A673 (cell line): ENCODE measurements at regions not wholly inside any gene's neighbourhood (a gene's known extent, or its start where the extent isn't known, plus 50 kb on each side); places are given as distances from the start of the nearest gene placed in this dataset.
"Not testable (repeated sequence)": the region's sequence is repeated elsewhere in the genome, so short reads cannot be mapped to it uniquely, and the experiment has no call there.

Source experiments
- BruUV-seq: library from RNA; stranded (reverse); fragments of 400-500 nt; replicated peaks from 2 replicates; lab custom pipeline; 2021; lab: Mats Ljungman, UMichigan
- CTCF ChIA-PET: fragments of 300-600 bp; sonication (Branson Sonifier 250); formaldehyde crosslinking; loops from one replicate; lab custom pipeline; 2022; ENCODE audit warnings: antibody characterized with exemption; lab: Charles Lee
- POLR2A ChIA-PET: fragments of 300-600 bp; sonication (Branson Sonifier 250); formaldehyde crosslinking; loops from one replicate; lab custom pipeline; 2022; ENCODE audit warnings: antibody characterized with exemption; ENCODE audit not compliant: low non-redundant PET; lab: Charles Lee
- DNase-seq: peaks from one replicate; pipeline ENCODE4 v3.0.0-alpha.2; 2015; ENCODE audit warnings: low spot score
- H3K27ac ChIP-seq: fragments of 200-600 bp; sonication (generic); 2 replicates; pipeline ENCODE4 v1.5.1; 2016; ENCODE audit warnings: mixed run types, low read depth, mild to moderate bottlenecking, mixed read lengths, antibody characterized with exemption, low read length; ENCODE audit not compliant: poor library complexity, severe bottlenecking
- H3K27me3 ChIP-seq: fragments of 200-600 bp; sonication (generic); replicated peaks from 2 replicates; pipeline ENCODE4 v1.6.1; 2017; ENCODE audit warnings: mixed run types, low read depth, mild to moderate bottlenecking, mixed read lengths, antibody characterized with exemption, low read length; ENCODE audit not compliant: insufficient read depth, poor library complexity
- H3K36me3 ChIP-seq: fragments of 200-600 bp; sonication (generic); 2 replicates; pipeline ENCODE4 v1.6.1; 2016; ENCODE audit warnings: mixed run types, mild to moderate bottlenecking, mixed read lengths, antibody characterized with exemption, low read length; ENCODE audit not compliant: insufficient read depth, poor library complexity, severe bottlenecking
- H3K4me1 ChIP-seq: fragments of 200-600 bp; sonication (generic); 2 replicates; pipeline ENCODE4 v1.6.1; 2017; ENCODE audit warnings: mixed run types, mild to moderate bottlenecking, mixed read lengths, antibody characterized with exemption, low read length; ENCODE audit not compliant: insufficient read depth, poor library complexity, severe bottlenecking
- H3K4me3 ChIP-seq: fragments of 200-600 bp; sonication (generic); 2 replicates; pipeline ENCODE4 v1.5.1; 2016; ENCODE audit warnings: low read depth, mixed run types, mild to moderate bottlenecking, mixed read lengths, low read length; ENCODE audit not compliant: poor library complexity, severe bottlenecking
- H3K9me3 ChIP-seq: fragments of 200-600 bp; sonication (generic); 2 replicates; pipeline ENCODE4 v1.6.1; 2016; ENCODE audit warnings: mixed run types, low read depth, mild to moderate bottlenecking, mixed read lengths, antibody characterized with exemption, low read length; ENCODE audit not compliant: poor library complexity, severe bottlenecking
- EZH2 ChIP-seq: fragments of 200-600 bp; sonication (generic); IDR thresholded peaks from 2 replicates; pipeline ENCODE4 v1.6.1; 2017; ENCODE audit warnings: borderline replicate concordance, low read depth, mild to moderate bottlenecking, mixed read lengths, antibody characterized with exemption, low read length; ENCODE audit not compliant: poor library complexity, severe bottlenecking
- intact Hi-C: fragments of 100-400 bp; cut with micrococcal nuclease; formaldehyde crosslinking; loops from one replicate; pipeline ENCODE4 v1.10.0; 2022; ENCODE audit not compliant: unreplicated experiment
- TF ChIP-seq, protein P1 (sequence below): fragments of 300-800, 200-600 bp; sonication (generic); conservative IDR thresholded peaks from 2 replicates; pipeline ENCODE4 v1.5.1; 2017; ENCODE audit warnings: low read depth, mild to moderate bottlenecking, antibody characterized with exemption, low read length, moderate library complexity, mixed read lengths

DNA sequence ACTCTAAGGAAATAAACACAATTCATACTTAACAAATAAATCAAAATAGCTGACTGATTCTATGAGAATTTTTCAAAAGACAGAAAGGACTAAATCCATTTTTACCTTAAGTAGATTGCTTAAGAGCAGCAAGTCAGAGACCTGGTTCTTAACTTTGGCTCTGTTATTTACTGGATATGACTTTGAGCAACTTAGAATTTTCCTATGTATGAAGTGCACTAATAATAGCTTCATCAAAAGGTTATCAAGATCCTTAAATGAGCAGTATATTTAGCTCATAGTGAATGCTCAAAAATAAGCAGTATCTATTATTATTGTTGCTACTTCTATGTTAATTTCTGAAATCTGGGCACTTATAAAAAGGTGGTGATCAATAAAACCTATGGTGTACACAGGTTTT is 95.3 kb downstream of the POSTN start:
- POLR2A ChIA-PET, result no interaction called here
- no peak for DNase-seq

DNA sequence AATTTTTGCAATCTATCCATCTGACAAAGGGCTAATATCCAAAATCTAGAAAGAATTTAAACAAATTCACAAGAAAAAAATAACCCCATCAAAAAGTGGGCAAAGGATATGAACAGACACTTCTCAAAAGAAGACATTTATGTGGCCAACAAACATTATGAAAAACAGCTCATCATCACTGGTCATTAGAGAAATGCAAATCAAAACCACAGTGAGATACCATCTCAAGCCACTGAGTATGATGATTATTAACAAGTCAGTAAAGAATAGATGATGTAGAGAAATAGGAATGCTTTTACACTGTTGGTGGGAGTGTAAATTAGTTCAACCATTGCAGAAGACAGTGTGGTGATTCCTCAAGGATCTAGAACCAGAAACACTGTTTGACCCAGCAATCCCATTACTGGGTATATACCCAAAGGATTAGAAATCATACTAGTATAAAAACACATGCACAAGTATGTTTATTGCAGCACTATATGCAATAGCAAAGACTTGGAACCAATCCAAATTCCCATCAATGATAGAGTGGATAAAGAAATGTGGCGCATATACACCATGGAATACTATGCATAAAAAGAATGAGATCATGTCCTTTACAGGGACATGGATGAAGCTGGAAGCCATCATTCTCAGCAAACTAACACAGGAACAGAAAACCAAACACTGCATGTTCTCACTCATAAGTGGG is 96.1 kb downstream of the POSTN start:
- BruUV-seq, H3K36me3 ChIP-seq, H3K9me3 ChIP-seq, H3K4me1 ChIP-seq, H3K27ac ChIP-seq, POLR2A ChIA-PET, DNase-seq, H3K4me3 ChIP-seq, H3K27me3 ChIP-seq, intact Hi-C loops: not testable (repeated sequence)
- CTCF ChIA-PET, result interaction anchor here (0.6 kb wide), 1 partner anchor 86 kb away, joined by 3 read pairs; no protein-coding TSS in a partner anchor

More for the DNA sequence above, 95.3 kb downstream of the POSTN start:
- Histone ChIP-seq H3K9me3 (no peaks in the 10 kb centered on the region), H3K36me3 (no peaks in the 10 kb centered on the region), H3K27me3 (no peaks in the 10 kb centered on the region), H3K27ac (no peak overlapping the region), H3K4me1 (no peaks in the 10 kb centered on the region), H3K4me3 (no peak overlapping the region)
- CTCF ChIA-PET, result no interaction called here
- TF ChIP-seq EZH2, result no peak
- TF ChIP-seq, protein P1, sequence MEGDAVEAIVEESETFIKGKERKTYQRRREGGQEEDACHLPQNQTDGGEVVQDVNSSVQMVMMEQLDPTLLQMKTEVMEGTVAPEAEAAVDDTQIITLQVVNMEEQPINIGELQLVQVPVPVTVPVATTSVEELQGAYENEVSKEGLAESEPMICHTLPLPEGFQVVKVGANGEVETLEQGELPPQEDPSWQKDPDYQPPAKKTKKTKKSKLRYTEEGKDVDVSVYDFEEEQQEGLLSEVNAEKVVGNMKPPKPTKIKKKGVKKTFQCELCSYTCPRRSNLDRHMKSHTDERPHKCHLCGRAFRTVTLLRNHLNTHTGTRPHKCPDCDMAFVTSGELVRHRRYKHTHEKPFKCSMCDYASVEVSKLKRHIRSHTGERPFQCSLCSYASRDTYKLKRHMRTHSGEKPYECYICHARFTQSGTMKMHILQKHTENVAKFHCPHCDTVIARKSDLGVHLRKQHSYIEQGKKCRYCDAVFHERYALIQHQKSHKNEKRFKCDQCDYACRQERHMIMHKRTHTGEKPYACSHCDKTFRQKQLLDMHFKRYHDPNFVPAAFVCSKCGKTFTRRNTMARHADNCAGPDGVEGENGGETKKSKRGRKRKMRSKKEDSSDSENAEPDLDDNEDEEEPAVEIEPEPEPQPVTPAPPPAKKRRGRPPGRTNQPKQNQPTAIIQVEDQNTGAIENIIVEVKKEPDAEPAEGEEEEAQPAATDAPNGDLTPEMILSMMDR, result no peak
- intact Hi-C loops, result no loop called here
- no TSS peak for BruUV-seq

DNA sequence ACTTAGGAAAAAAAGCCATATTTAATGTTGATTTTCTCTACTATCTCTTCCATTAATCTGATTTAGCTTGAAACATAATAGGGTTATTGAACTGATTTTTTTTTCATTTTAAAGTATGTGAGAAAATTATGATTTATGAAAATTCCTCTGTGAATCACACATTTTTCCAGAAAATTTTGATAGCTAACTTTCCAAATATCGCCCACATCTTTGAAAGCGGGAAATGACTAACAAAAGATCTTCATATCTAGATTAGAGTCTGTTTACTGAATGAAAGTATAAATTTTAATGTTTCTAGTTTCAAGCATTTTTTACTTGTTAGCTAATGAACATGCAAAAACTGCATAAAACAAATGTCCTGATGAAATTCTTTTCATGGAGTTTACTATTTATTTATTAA is 97.4 kb downstream of the POSTN start:
- no peak for DNase-seq
- ChIA-PET POLR2A (no interaction called here), CTCF (no interaction called here)
- no peaks in the 10 kb centered on the region for H3K9me3 ChIP-seq
- no peaks in the 10 kb centered on the region for H3K36me3 ChIP-seq
- no peak overlapping the region for H3K4me3 ChIP-seq
- BruUV-seq, result no TSS peak
- intact Hi-C loops, result no loop called here
- TF ChIP-seq EZH2, result no peak
- TF ChIP-seq, protein P1, result no peak
- H3K4me1 ChIP-seq, result no peaks in the 10 kb centered on the region
- H3K27ac ChIP-seq, result no peak overlapping the region
- no peaks in the 10 kb centered on the region for H3K27me3 ChIP-seq

DNA sequence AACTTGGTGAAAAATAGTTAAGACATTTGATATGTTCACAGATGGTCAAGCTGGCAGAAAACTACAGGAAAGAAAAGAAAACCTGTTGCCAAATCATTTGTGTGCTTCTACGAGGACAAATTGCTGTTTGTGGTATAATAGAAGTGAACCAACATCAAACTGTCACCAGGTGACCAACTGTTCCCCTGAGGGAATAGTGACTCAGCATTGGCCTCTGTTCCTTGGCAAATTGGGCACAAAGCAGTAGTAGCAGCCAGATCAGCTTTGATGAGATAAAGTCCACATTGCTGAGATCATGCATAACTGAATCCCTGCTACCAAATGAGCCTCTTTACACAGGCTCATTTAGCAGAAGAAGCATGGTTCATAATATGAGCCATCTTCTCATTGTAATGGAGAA is 103.5 kb downstream of the POSTN start:
- Histone ChIP-seq H3K4me1 (no peaks in the 10 kb centered on the region), H3K36me3 (no peaks in the 10 kb centered on the region), H3K4me3 (no peak overlapping the region), H3K9me3 (no peaks in the 10 kb centered on the region), H3K27ac (no peak overlapping the region), H3K27me3 (no peaks in the 10 kb centered on the region)
- no TSS peak for BruUV-seq
- CTCF ChIA-PET, result no interaction called here
- intact Hi-C loops, result no loop called here
- no peak for DNase-seq
- POLR2A ChIA-PET, result no interaction called here
- TF ChIP-seq EZH2, result no peak
- TF ChIP-seq, protein P1, result no peak
